ENCODE measurements at regions not wholly inside any gene's neighbourhood (a gene's known extent, or its start where the extent isn't known, plus 50 kb on each side); places are given as distances from the start of the nearest gene placed in this dataset.

DNA sequence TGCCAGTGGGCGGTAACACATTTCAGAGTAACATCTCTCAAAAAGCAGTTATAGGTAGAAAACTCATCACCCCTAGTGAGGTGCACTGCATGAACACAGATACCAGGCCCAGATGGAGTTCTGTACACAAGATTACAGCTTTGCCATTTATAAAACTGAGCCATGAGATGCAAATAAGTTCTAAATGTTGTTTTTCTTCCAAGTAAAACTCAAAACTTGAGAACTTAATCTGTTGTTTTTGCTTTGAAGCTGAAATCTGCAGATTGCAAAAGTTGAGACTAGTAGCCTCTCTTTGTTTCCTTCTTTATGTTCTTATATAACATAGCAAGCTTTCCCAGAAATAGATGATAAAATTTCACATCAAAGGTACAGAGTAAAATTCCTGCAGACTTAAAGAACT lies 434.1 kb downstream of the PLK2 start:
- Histone ChIP-seq H3K27me3 (no peaks in the 10 kb centered on the region), H3K36me3 (no peaks in the 10 kb centered on the region), H3K4me3 (no peak overlapping the region), H4K20me1 (ENCODE audit: low read depth) (no peaks in the 10 kb centered on the region), H3K4me2 (no peak overlapping the region), H3K27ac (no peak overlapping the region), H3K9me3 (ENCODE audit: low read depth) (no peaks in the 10 kb centered on the region), H3F3A (ENCODE audit: low read depth) (no peaks in the 10 kb centered on the region), H3K9ac (no peak overlapping the region), H2AFZ (replicated peaks) (no peak overlapping the region), H3K4me1 (no peaks in the 10 kb centered on the region), H3K79me2 (ENCODE audit: low read depth) (no peaks in the 10 kb centered on the region)
- Mint-ChIP-seq H3K4me1 (peaks cover 8% of the 10 kb centered on the region), H3K9me3 (no peaks in the 10 kb centered on the region), H3K4me3 (no peak overlapping the region), H3K27ac (no peak overlapping the region), H3K27me3 (ENCODE audit: insufficient read depth, low read depth) (no peaks in the 10 kb centered on the region), H3K36me3 (no peaks in the 10 kb centered on the region)
- no peak for DNase-seq (ENCODE audit: low spot score)
- no peak for TF ChIP-seq EZH2 (IDR thresholded peaks at IDR 0.05)
- TF ChIP-seq EZH2phosphoT487 (IDR thresholded peaks at IDR 0.05): no peak
- TF ChIP-seq, protein P1, sequence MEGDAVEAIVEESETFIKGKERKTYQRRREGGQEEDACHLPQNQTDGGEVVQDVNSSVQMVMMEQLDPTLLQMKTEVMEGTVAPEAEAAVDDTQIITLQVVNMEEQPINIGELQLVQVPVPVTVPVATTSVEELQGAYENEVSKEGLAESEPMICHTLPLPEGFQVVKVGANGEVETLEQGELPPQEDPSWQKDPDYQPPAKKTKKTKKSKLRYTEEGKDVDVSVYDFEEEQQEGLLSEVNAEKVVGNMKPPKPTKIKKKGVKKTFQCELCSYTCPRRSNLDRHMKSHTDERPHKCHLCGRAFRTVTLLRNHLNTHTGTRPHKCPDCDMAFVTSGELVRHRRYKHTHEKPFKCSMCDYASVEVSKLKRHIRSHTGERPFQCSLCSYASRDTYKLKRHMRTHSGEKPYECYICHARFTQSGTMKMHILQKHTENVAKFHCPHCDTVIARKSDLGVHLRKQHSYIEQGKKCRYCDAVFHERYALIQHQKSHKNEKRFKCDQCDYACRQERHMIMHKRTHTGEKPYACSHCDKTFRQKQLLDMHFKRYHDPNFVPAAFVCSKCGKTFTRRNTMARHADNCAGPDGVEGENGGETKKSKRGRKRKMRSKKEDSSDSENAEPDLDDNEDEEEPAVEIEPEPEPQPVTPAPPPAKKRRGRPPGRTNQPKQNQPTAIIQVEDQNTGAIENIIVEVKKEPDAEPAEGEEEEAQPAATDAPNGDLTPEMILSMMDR (IDR thresholded peaks at IDR 0.05): no peak

DNA sequence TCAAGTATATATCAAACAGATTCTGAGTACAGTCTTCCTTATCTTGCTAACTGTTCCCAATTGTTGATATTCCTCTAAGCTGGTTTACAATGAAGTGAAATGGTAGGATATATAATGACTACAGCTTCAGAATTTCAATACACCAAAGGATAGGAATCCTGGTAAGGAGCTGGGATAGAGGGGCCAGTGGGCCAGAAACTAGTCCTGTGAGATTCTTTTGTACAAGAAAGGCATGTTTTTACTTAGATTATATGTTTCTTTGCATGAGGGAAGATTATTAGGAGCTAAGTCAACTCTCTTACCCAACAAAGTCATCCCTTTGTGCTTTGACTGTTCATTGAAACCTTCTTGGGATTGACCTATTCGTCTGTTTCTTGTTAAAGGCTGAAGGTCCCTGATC lies 435.7 kb downstream of the PLK2 start:
- no peaks in the 10 kb centered on the region for H4K20me1 ChIP-seq (ENCODE audit: low read depth)
- H3K27ac Mint-ChIP-seq: no peak overlapping the region

DNA sequence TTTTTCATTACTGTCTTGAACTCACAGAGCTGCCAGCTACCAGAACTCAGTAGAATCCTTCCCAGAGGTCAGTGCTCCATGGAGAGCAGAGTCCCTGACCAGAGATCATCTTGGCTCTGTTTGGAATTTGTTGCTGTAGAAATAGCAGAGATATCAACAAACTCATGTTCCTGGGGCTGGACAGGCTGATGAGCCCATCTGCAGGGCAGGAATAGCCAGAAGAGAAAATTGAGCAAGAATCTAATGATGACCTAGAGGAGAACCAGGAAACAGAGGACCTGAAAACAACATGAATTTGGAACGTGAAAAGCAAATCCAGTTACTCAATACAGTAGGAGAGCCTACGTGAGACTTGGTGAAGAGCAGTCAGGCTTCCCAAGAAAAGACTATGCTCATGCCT lies 437.8 kb downstream of the PLK2 start:
- H3K4me2 ChIP-seq: no peak overlapping the region
- peaks cover 10% of the 10 kb centered on the region for H3K4me1 ChIP-seq
- Mint-ChIP-seq H3K9me3 (no peaks in the 10 kb centered on the region), H3K4me1 (peaks cover 25% of the 10 kb centered on the region), H3K27ac (no peak overlapping the region), H3K27me3 (ENCODE audit: insufficient read depth, low read depth) (no peaks in the 10 kb centered on the region), H3K36me3 (peaks cover 2% of the 10 kb centered on the region), H3K4me3 (no peak overlapping the region)
- DNase-seq (ENCODE audit: low spot score): no peak
- H3F3A ChIP-seq (ENCODE audit: low read depth): no peaks in the 10 kb centered on the region
- H3K9ac ChIP-seq: no peak overlapping the region
- H3K36me3 ChIP-seq: no peaks in the 10 kb centered on the region
- H3K27me3 ChIP-seq: no peaks in the 10 kb centered on the region
- H4K20me1 ChIP-seq (ENCODE audit: low read depth): no peaks in the 10 kb centered on the region
- TF ChIP-seq EZH2 (IDR thresholded peaks at IDR 0.05) (no peak), EZH2phosphoT487 (IDR thresholded peaks at IDR 0.05) (no peak)
- TF ChIP-seq, protein P1 (IDR thresholded peaks at IDR 0.05): no peak
- H2AFZ ChIP-seq (replicated peaks): no peak overlapping the region
- no peaks in the 10 kb centered on the region for H3K9me3 ChIP-seq (ENCODE audit: low read depth)
- H3K79me2 ChIP-seq (ENCODE audit: low read depth): no peaks in the 10 kb centered on the region
- H3K4me3 ChIP-seq: no peak overlapping the region
- no peak overlapping the region for H3K27ac ChIP-seq

More for the DNA sequence above, 435.7 kb downstream of the PLK2 start:
- no peaks in the 10 kb centered on the region for H3F3A ChIP-seq (ENCODE audit: low read depth)
- TF ChIP-seq EZH2 (IDR thresholded peaks at IDR 0.05) (no peak), EZH2phosphoT487 (IDR thresholded peaks at IDR 0.05) (no peak)
- TF ChIP-seq, protein P1 (IDR thresholded peaks at IDR 0.05): no peak
- no peak overlapping the region for H3K4me3 Mint-ChIP-seq
- no peaks in the 10 kb centered on the region for H3K9me3 ChIP-seq (ENCODE audit: low read depth)
- no peaks in the 10 kb centered on the region for H3K27me3 ChIP-seq
- no peaks in the 10 kb centered on the region for H3K4me1 ChIP-seq
- no peak for DNase-seq (ENCODE audit: low spot score)
- H3K27ac ChIP-seq: no peak overlapping the region
- no peak overlapping the region for H2AFZ ChIP-seq (replicated peaks)
- no peak overlapping the region for H3K4me3 ChIP-seq
- peaks cover 8% of the 10 kb centered on the region for H3K4me1 Mint-ChIP-seq
- H3K27me3 Mint-ChIP-seq (ENCODE audit: insufficient read depth, low read depth): no peaks in the 10 kb centered on the region
- H3K36me3 Mint-ChIP-seq: no peaks in the 10 kb centered on the region
- H3K4me2 ChIP-seq: no peak overlapping the region
- H3K36me3 ChIP-seq: no peaks in the 10 kb centered on the region
- H3K9ac ChIP-seq: no peak overlapping the region
- H3K9me3 Mint-ChIP-seq: no peaks in the 10 kb centered on the region
- no peaks in the 10 kb centered on the region for H3K79me2 ChIP-seq (ENCODE audit: low read depth)
